H54 (cell line): ENCODE measurements at regions not wholly inside any gene's neighbourhood (a gene's known extent, or its start where the extent isn't known, plus 50 kb on each side); places are given as distances from the start of the nearest gene placed in this dataset.

Experiments used
- DNase-seq: peaks from one replicate; pipeline ENCODE4 v3.0.0; 2011; ENCODE audit warnings: low spot score, mixed read lengths; ENCODE audit not compliant: insufficient read length
- FAIRE-seq: peaks from 3 replicates; lab custom pipeline; 2011; peaks lifted over from hg19 to GRCh38; lab: Jason Lieb, UNC
- POLR2A ChIP-seq: IDR thresholded peaks from 2 replicates; pipeline ENCODE4 v1.6.1; 2011; ENCODE audit warnings: low read depth, mild to moderate bottlenecking, low read length

- FAIRE-seq: no peak
- no peak for DNase-seq
- no peak for TF ChIP-seq POLR2A
Measured at GRCh38 chr1:193974286-193974798, 787.9 kb upstream of the B3GALT2 start.

- DNase-seq (no peak), FAIRE-seq (no peak)
- TF ChIP-seq POLR2A: no peak
Measured at GRCh38 chr1:193973428-193973827, 787.0 kb upstream of the B3GALT2 start.

DNA sequence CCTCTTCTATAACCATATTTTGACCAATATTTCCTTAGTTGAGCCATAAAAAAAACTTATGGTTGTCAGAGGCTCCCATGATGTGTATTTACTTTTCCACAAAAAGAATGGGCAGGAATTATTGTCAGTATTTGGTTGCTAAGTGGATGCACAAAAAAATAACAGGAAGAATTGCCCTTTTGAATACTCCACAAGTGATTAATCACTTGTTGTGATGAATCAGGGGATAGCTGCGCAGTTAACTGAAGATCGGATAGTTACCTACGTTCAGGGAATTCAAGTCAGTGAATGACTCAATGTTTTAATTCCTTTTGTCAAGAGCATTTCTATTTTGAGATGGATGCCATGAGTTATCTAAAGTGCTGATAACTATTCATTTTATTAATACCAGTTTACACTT, 785.2 kb upstream of the B3GALT2 start:
- TF ChIP-seq POLR2A: no peak
- DNase-seq: peak; percentile 28
- FAIRE-seq: peak; percentile 96

DNA sequence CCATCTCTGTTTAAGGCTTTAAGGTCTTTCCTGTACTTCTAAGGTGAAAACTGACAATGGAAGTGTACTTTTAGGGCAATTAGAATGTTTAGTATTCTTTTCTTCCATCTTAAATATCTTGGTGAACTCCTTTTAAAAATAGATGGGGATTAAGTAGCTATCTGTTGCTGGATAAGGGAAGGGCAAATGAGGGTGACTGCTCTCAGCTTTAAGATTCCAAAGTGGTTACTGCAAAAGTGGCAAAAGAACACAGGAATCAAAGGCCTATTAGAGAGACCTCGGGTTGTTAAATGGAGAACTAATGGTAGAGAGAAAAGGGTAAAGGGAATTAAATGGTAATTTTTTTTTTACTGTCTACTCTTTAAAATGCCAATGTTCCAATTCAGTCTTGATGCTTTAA, 774.1 kb upstream of the B3GALT2 start:
- FAIRE-seq: no peak
- TF ChIP-seq POLR2A: no peak
- no peak for DNase-seq

DNA sequence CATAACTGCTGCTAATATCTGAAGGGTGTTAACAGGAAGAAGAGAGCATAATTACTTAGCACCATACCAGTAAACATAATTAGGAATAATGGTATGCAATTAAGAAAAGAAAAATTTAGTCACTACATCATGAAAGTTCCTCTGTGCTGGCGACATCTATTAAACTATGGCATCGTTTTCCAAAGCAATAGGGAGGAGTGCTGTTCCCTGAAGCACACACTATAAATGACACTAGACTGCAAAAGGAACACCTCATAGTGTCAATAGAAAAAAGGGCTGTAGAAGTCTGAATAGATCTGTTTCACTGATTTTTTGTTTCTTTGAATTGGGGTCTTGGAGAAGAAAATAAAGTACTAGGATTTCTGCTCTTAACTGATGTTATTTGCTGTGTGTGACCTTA, 773.6 kb upstream of the B3GALT2 start:
- no peak for FAIRE-seq
- DNase-seq: no peak
- no peak for TF ChIP-seq POLR2A

GRCh38 chr1:193957556-193958095, 771.2 kb upstream of the B3GALT2 start:
- DNase-seq: no peak

GRCh38 chr1:193952778-193953374, 766.5 kb upstream of the B3GALT2 start:
- DNase-seq (no peak), FAIRE-seq (no peak)
- no peak for TF ChIP-seq POLR2A

More at GRCh38 chr1:193957556-193958095, 771.2 kb upstream of the B3GALT2 start:
- FAIRE-seq: no peak
- no peak for TF ChIP-seq POLR2A

- TF ChIP-seq POLR2A: no peak
- no peak for DNase-seq
- FAIRE-seq: no peak
Measured at GRCh38 chr1:193951984-193952383, 765.6 kb upstream of the B3GALT2 start.

- FAIRE-seq (no peak), DNase-seq (no peak)
- no peak for TF ChIP-seq POLR2A
Measured at GRCh38 chr1:193944454-193944853, 758.0 kb upstream of the B3GALT2 start.

DNA sequence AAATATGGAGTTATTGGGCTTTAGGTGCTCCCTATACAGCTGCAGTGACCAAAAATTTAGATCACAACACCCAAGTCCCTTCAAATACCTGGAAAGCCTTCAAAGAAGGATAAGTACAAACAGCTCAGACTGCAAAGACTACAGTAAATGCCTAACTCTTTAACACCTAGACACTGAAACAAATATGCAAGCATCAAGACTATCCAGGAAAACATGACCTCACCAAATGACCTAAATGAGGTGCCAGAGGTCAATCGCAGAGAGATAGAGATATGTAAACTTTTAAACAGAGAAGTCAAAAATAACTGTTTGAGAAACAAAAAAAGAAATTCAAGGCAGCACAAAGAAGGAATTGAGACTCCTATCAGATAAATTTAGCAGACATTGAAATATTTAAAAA, 753.8 kb upstream of the B3GALT2 start:
- no peak for TF ChIP-seq POLR2A
- FAIRE-seq (no peak), DNase-seq (no peak)

DNA sequence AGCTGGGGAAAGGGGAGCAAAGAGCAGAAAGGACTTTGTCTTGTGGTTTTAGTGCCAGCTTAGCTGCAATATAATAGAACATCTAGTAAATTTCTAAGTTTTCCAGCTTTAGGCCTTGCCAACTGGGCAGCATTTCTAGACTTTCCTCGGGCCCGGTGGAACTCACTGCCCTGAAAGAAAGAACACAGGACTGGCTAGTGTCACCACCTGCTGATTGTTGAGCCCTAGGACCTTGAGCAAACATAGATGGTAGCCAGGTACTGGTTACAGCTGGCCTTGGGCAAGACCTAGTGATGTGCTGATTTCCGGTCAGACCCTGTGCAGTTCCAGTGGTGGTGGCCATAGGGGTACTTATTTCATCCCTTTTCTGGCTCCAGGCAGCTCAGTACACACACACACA, 753.2 kb upstream of the B3GALT2 start:
- DNase-seq (no peak), FAIRE-seq (no peak)
- no peak for TF ChIP-seq POLR2A

DNA sequence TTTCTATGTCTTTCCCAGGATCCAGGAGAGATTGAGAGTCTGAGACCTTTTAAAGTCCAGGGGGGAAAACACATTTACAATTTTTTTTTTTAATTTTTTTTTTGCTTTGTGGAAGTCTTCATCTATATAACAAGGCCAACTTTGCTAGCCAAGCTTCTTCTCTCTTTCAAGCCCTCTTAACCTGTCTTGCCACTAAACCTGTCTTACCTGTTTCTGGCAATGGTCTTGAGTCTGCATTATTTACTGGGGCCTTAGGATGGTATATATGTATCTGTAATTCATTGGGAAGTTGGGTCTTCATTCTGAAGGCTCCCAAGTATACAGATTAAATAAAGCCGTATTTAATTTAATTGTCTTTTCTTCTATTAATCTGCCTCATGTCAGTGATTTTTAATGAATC, 750.9 kb upstream of the B3GALT2 start:
- no peak for TF ChIP-seq POLR2A
- no peak for DNase-seq
- FAIRE-seq: no peak

DNA sequence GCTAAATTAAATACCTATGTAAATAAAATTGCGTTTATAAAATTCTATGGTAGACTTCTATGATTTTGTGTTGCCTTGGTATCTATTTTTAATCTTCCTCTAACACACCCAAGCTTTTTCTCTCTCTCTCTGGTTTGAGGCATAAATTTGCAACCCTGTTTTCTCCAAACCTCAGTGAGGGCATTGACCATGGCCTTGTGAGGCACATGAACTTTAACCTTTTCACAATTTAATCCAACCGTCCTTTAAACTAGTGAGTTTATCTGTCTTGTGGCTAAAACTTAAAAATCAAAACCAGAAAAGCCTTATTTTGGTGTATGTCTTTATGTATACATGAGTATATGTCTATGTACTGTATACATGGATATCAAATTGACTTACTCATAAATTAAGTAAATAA, 746.6 kb upstream of the B3GALT2 start:
- no peak for DNase-seq
- TF ChIP-seq POLR2A: no peak
- FAIRE-seq: no peak

DNA sequence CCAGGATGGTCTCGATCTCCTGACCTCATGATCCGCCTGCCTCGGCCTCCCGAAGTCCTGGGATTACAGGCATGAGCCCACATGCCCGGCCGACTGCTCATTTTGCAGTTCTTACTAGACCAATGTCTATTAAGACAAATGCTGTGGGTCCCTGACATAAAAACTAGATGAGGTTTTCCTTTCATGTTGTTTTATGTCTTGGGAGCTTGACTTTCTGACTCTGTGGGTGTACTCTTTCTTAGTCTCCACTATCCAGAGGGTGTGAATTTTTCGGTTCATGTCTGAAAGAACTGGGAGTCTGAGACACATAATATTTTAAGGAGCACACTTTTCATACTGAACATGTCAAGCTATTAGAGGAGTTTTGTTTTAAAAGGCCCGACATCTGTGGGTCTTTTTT, 744.9 kb upstream of the B3GALT2 start:
- no peak for FAIRE-seq
- TF ChIP-seq POLR2A: no peak
- DNase-seq: no peak

- DNase-seq (no peak), FAIRE-seq (no peak)
- no peak for TF ChIP-seq POLR2A
Measured at GRCh38 chr1:193929374-193930033, 743.1 kb upstream of the B3GALT2 start.
